Cardiac muscle cell (in vitro differentiated cells and primary cell): ENCODE measurements at regions not wholly inside any gene's neighbourhood (a gene's known extent, or its start where the extent isn't known, plus 50 kb on each side); places are given as distances from the start of the nearest gene placed in this dataset.

Source experiments
- DNase-seq, 2 donors: peaks; one replicate each; pipeline versions ENCODE4 v3.0.0 to v3.0.0-alpha.2; 2010 to 2017; ENCODE audit warnings: low read depth in 1 of 2, low spot score in 1 of 2
- H3K27ac ChIP-seq: fragments of 200-600 bp; sonication (generic); 2 replicates; pipeline ENCODE4 v1.5.1; 2016
- H3K27me3 ChIP-seq: fragments of 200-600 bp; sonication (generic); 2 replicates; pipeline ENCODE4 v1.6.0; 2016; ENCODE audit warnings: control low read depth
- H3K36me3 ChIP-seq: fragments of 200-600 bp; sonication (generic); 2 replicates; pipeline ENCODE4 v1.5.1; 2016; ENCODE audit warnings: control low read depth
- H3K4me1 ChIP-seq: fragments of 200-600 bp; sonication (generic); 2 replicates; pipeline ENCODE4 v1.8.1; 2017; ENCODE audit warnings: low read depth, mild to moderate bottlenecking, mixed run types
- H3K4me3 ChIP-seq: fragments of 200-600 bp; sonication (generic); 2 replicates; pipeline ENCODE4 v1.5.1; 2016; ENCODE audit warnings: mild to moderate bottlenecking
- H3K9me3 ChIP-seq: fragments of 200-600 bp; sonication (generic); 2 replicates; pipeline ENCODE4 v1.5.1; 2017; ENCODE audit warnings: low read depth, mild to moderate bottlenecking, control low read depth
- CTCF ChIP-seq: IDR thresholded peaks from 2 replicates; pipeline ENCODE4 v1.5.1; 2012; ENCODE audit warnings: low read depth, mild to moderate bottlenecking, low read length

GRCh38 chr1:55990007-55990406, 589.4 kb downstream of the PLPP3 start:
- H3K27ac ChIP-seq = no peak overlapping the region
- no peaks in the 10 kb centered on the region for H3K27me3 ChIP-seq
- no peaks in the 10 kb centered on the region for H3K4me1 ChIP-seq
- H3K4me3 ChIP-seq = no peak overlapping the region
- H3K9me3 ChIP-seq = no peaks in the 10 kb centered on the region
- H3K36me3 ChIP-seq = no peaks in the 10 kb centered on the region
- no peak for TF ChIP-seq CTCF
- no peak for DNase-seq

- no peaks in the 10 kb centered on the region for H3K4me1 ChIP-seq
- H3K36me3 ChIP-seq = no peaks in the 10 kb centered on the region
- no peak for DNase-seq
- no peaks in the 10 kb centered on the region for H3K27me3 ChIP-seq
- no peak for TF ChIP-seq CTCF
- no peak overlapping the region for H3K27ac ChIP-seq
- no peak overlapping the region for H3K4me3 ChIP-seq
- H3K9me3 ChIP-seq = no peaks in the 10 kb centered on the region
Measured at GRCh38 chr1:55988963-55989452, 590.4 kb downstream of the PLPP3 start.

- no peaks in the 10 kb centered on the region for H3K36me3 ChIP-seq
- H3K27ac ChIP-seq = no peak overlapping the region
- no peaks in the 10 kb centered on the region for H3K27me3 ChIP-seq
- H3K9me3 ChIP-seq = no peaks in the 10 kb centered on the region
- H3K4me3 ChIP-seq = no peak overlapping the region
- DNase-seq = no peak
- no peaks in the 10 kb centered on the region for H3K4me1 ChIP-seq
- no peak for TF ChIP-seq CTCF
Measured at GRCh38 chr1:55987491-55988249, 591.7 kb downstream of the PLPP3 start.

- TF ChIP-seq CTCF = no peak
- DNase-seq = peak in 1 of 2 donors; percentile 70
Measured at GRCh38 chr1:55986003-55986402, 593.4 kb downstream of the PLPP3 start.

GRCh38 chr1:55981010-55981650, 598.2 kb downstream of the PLPP3 start:
- DNase-seq = peak in 1 of 2 donors; percentile 48

More at GRCh38 chr1:55986003-55986402, 593.4 kb downstream of the PLPP3 start:
- Histone ChIP-seq H3K27me3 (no peaks in the 10 kb centered on the region), H3K9me3 (no peaks in the 10 kb centered on the region), H3K36me3 (no peaks in the 10 kb centered on the region), H3K27ac (no peak overlapping the region), H3K4me3 (no peak overlapping the region), H3K4me1 (no peaks in the 10 kb centered on the region)

More at GRCh38 chr1:55981010-55981650, 598.2 kb downstream of the PLPP3 start:
- no peak overlapping the region for H3K4me3 ChIP-seq
- H3K4me1 ChIP-seq = no peaks in the 10 kb centered on the region
- no peaks in the 10 kb centered on the region for H3K36me3 ChIP-seq
- no peak for TF ChIP-seq CTCF
- H3K27me3 ChIP-seq = no peaks in the 10 kb centered on the region
- no peak overlapping the region for H3K27ac ChIP-seq
- H3K9me3 ChIP-seq = no peaks in the 10 kb centered on the region
